GM12891 (cell line): ENCODE measurements at regions not wholly inside any gene's neighbourhood (a gene's known extent, or its start where the extent isn't known, plus 50 kb on each side); places are given as distances from the start of the nearest gene placed in this dataset.

Experiments used
- PAX5 ChIP-seq: IDR thresholded peaks from 2 replicates; pipeline ENCODE4 v1.6.1; 2011; ENCODE audit warnings: low read length, moderate library complexity, mild to moderate bottlenecking; ENCODE audit not compliant: insufficient read depth, severe bottlenecking
- POLR2A ChIP-seq: IDR thresholded peaks from 2 replicates; pipeline ENCODE4 v1.6.1; 2011; ENCODE audit warnings: low read depth, low read length, control low read depth
- POU2F2 ChIP-seq: IDR thresholded peaks from 2 replicates; pipeline ENCODE4 v1.6.1; 2011; ENCODE audit warnings: low read depth, mild to moderate bottlenecking, control low read depth, low read length, moderate library complexity

GRCh38 chr2:167890739-167891138 is 356.7 kb downstream of the STK39 start:
- TF ChIP-seq POLR2A (no peak), PAX5 (no peak), POU2F2 (no peak)
